ENCODE measurements at regions not wholly inside any gene's neighbourhood (a gene's known extent, or its start where the extent isn't known, plus 50 kb on each side); places are given as distances from the start of the nearest gene placed in this dataset.

DNA sequence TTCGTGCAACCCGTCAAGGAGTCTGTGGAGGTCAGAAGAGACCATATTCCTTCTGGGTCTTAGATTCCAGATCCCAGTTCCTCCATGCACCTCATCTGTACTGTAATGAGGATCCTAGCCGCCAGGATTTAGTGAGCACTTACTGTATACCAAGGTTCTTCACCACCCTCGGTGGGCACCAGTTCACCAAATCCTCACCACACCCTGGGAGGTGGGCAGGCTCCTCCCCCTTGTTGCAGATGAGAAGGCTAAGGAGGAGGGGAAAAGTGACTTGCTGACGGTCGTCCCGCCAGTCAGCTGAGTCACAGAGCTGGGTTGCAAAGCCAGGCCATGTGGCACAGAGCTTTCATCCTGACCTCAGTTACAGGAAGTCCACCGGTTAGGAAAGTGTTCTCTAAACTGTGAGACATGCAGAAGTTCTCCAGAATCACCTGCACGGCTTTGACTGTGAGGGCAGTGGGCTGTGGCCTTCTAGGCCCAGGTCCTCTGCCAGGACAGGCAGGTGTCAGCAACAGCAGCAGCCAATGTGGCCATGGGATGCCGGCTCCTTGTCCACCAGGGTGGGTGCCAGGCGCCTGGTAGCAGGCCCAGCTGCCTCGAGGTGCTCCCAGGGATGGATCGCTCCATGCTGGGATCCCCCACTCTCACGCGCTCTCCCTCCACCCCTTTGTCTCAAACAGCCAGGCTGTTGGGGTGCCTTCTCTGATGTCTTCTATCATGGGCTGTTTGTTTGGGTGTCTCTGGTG, 240.3 kb upstream of the GSE1 start:
- Histone ChIP-seq H4K5ac (ENCODE audit: insufficient read length, low read depth, low read length) (no peak overlapping the region), H3T11ph (ENCODE audit: low read length) (no peak overlapping the region), H3K27me3 (ENCODE audit: insufficient read depth, low read length) (no peaks in the 10 kb centered on the region; the same call in 1 of the 2 replicates), H3K79me1 (ENCODE audit: insufficient read depth, low read depth, low read length, poor library complexity, severe bottlenecking) (no peaks in the 10 kb centered on the region), H3K27ac (ENCODE audit: insufficient read length, low read depth, low read length) (no peak overlapping the region), H3K18ac (ENCODE audit: insufficient read length, low read depth, low read length) (no peak overlapping the region), H2BK15ac (ENCODE audit: low read depth, low read length) (no peak overlapping the region), H4K8ac (replicated peaks; ENCODE audit: insufficient read length, low read depth, low read length) (no peak overlapping the region), H2AFZ (ENCODE audit: low read length) (no peak overlapping the region), H3K4me1 (ENCODE audit: insufficient read depth, low read length) (no peaks in the 10 kb centered on the region), H4K20me1 (ENCODE audit: control insufficient read depth, insufficient read depth, insufficient read length) (no peaks in the 10 kb centered on the region), H4K91ac (ENCODE audit: insufficient read length, low read depth, low read length) (no peak overlapping the region), H2BK5ac (ENCODE audit: insufficient read length, low read length) (no peak overlapping the region), H3K4me2 (ENCODE audit: insufficient read depth, insufficient read length, low read length) (no peak overlapping the region), H3K14ac (ENCODE audit: insufficient read depth, low read length) (no peak overlapping the region), H3K23ac (ENCODE audit: insufficient read length, low read depth, low read length) (no peak overlapping the region), H2AK5ac (ENCODE audit: insufficient read length, low read length) (no peak overlapping the region), H3K56ac (ENCODE audit: insufficient read length, low read depth, low read length) (no peak overlapping the region), H3K79me2 (ENCODE audit: insufficient read depth, low read length) (no peaks in the 10 kb centered on the region; the same call in 1 of the 2 replicates), H3K9me3 (ENCODE audit: control insufficient read depth, low read depth, low read length) (no peaks in the 10 kb centered on the region), H3K9ac (ENCODE audit: extremely low read depth, insufficient read length, low read length) (no peak overlapping the region), H3K4ac (ENCODE audit: low read depth, low read length) (no peak overlapping the region), H2BK120ac (ENCODE audit: low read depth, low read length, poor library complexity, severe bottlenecking) (no peak overlapping the region), H2BK12ac (ENCODE audit: insufficient read length, low read depth, low read length) (no peak overlapping the region), H2BK20ac (ENCODE audit: low read depth, low read length, poor library complexity, severe bottlenecking) (no peak overlapping the region), H3K23me2 (ENCODE audit: insufficient read length, low read depth, low read length, poor library complexity, severe bottlenecking) (no peaks in the 10 kb centered on the region)
- H3K4me3 Mint-ChIP-seq, result no peak overlapping the region
- H3K27ac Mint-ChIP-seq, result peak overlapping the region in 1 of 3 experiments; percentile 83; a peak in 1 of 7 replicates
- no peaks in the 10 kb centered on the region for H3K36me3 Mint-ChIP-seq (ENCODE audit: insufficient read depth in 1 of 3, low read depth in 3 of 3)
- DNase-seq, result no peak
- H3K27me3 Mint-ChIP-seq (ENCODE audit: low read depth), result peaks cover 23% of the 10 kb centered on the region
- no CpG with 5 or more reads among the region's 15 CpGs for WGBS (ENCODE audit: extremely low coverage, insufficient read length, low lambda C conversion rate)
- H3K4me1 Mint-ChIP-seq, result peaks cover 0 to 8% of the 10 kb centered on the region in 2 experiments; a peak in 2 of 4 replicates
- H3K9me3 Mint-ChIP-seq, result peaks cover 0 to 1% of the 10 kb centered on the region in 2 experiments; a peak in 1 of 5 replicates
- no peak for TF ChIP-seq CTCF (conservative IDR thresholded peaks at IDR 0.05)

Data from H9 (cell line).